ENCODE measurements at regions not wholly inside any gene's neighbourhood (a gene's known extent, or its start where the extent isn't known, plus 50 kb on each side); places are given as distances from the start of the nearest gene placed in this dataset.

DNA sequence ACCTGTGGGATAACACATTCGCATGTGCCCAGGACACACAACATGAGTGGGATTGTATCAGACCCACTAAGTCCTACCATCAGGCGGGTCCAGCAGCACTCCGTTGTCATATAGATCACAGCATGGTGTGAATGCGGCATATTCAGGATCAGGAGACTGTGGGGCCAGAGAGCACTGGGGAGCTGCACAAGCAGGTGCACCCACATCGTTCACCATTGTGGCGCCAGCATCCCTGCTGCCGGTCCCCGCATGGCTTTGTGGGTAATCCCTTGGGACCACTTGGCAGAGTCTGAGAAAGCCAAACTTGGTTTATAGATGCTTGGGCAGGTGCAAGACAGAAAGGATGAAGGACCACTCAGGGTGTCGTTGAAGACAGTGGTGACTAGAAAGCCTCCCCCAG lies 201.6 kb upstream of the B3GAT1 start:
- TF ChIP-seq, protein P1, sequence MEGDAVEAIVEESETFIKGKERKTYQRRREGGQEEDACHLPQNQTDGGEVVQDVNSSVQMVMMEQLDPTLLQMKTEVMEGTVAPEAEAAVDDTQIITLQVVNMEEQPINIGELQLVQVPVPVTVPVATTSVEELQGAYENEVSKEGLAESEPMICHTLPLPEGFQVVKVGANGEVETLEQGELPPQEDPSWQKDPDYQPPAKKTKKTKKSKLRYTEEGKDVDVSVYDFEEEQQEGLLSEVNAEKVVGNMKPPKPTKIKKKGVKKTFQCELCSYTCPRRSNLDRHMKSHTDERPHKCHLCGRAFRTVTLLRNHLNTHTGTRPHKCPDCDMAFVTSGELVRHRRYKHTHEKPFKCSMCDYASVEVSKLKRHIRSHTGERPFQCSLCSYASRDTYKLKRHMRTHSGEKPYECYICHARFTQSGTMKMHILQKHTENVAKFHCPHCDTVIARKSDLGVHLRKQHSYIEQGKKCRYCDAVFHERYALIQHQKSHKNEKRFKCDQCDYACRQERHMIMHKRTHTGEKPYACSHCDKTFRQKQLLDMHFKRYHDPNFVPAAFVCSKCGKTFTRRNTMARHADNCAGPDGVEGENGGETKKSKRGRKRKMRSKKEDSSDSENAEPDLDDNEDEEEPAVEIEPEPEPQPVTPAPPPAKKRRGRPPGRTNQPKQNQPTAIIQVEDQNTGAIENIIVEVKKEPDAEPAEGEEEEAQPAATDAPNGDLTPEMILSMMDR (IDR thresholded peaks at IDR 0.05) = no peak
- TF ChIP-seq EP300 (IDR thresholded peaks at IDR 0.05) (no peak), POLR2A (IDR thresholded peaks at IDR 0.05; ENCODE audit: low read depth) (no peak), POLR2AphosphoS5 (IDR thresholded peaks at IDR 0.05) (no peak)

Data from esophagus muscularis mucosa (tissue), 4 donors.